GM21515 (cell line): ENCODE measurements at regions not wholly inside any gene's neighbourhood (a gene's known extent, or its start where the extent isn't known, plus 50 kb on each side); places are given as distances from the start of the nearest gene placed in this dataset.
"Not testable (repeated sequence)": the region's sequence is repeated elsewhere in the genome, so short reads cannot be mapped to it uniquely, and the experiment has no call there.

Source experiments
- ATAC-seq: cut with Tn5 transposase; IDR thresholded peaks from one replicate; pipeline ENCODE4 v1.9.1; 2021; ENCODE audit not compliant: unreplicated experiment

- ATAC-seq = no peak
Observed at GRCh38 chr10:57605948-57606485, 661.7 kb downstream of the IPMK start.

- no peak for ATAC-seq
Observed at GRCh38 chr10:57599440-57599839, 668.3 kb downstream of the IPMK start.

- ATAC-seq = no peak
Observed at GRCh38 chr10:57593983-57594573, 673.6 kb downstream of the IPMK start.

GRCh38 chr10:57579926-57580325 lies 687.8 kb downstream of the IPMK start:
- no peak for ATAC-seq

- no peak for ATAC-seq
Observed at GRCh38 chr10:57562211-57562610, 705.5 kb downstream of the IPMK start.

GRCh38 chr10:57551774-57552173 lies 715.9 kb downstream of the IPMK start:
- ATAC-seq = not testable (repeated sequence)

GRCh38 chr10:57535306-57535705 lies 732.4 kb downstream of the IPMK start:
- ATAC-seq = no peak

- no peak for ATAC-seq
Observed at GRCh38 chr10:57513637-57514036, 754.1 kb downstream of the IPMK start.

- no peak for ATAC-seq
Observed at GRCh38 chr10:57507788-57508187, 759.9 kb downstream of the IPMK start.

GRCh38 chr10:57506414-57507094 lies 761.1 kb downstream of the IPMK start:
- ATAC-seq = no peak

GRCh38 chr10:57494486-57494885 lies 773.2 kb downstream of the IPMK start:
- no peak for ATAC-seq

GRCh38 chr10:57482259-57482658 lies 785.4 kb downstream of the IPMK start:
- no peak for ATAC-seq

GRCh38 chr10:57472823-57473619 lies 794.7 kb downstream of the IPMK start:
- ATAC-seq = no peak

- ATAC-seq = no peak
Observed at GRCh38 chr10:57468894-57469432, 798.7 kb downstream of the IPMK start.

GRCh38 chr10:57465155-57465554 lies 802.5 kb downstream of the IPMK start:
- ATAC-seq = no peak

- no peak for ATAC-seq
Observed at GRCh38 chr10:57460540-57460939, 807.2 kb downstream of the IPMK start.

- ATAC-seq = no peak
Observed at GRCh38 chr10:57457972-57458512, 809.7 kb downstream of the IPMK start.

GRCh38 chr10:57430376-57430775 lies 837.3 kb downstream of the IPMK start:
- no peak for ATAC-seq

GRCh38 chr10:57420881-57421280 lies 846.8 kb downstream of the IPMK start:
- ATAC-seq = no peak

- ATAC-seq = no peak
Observed at GRCh38 chr10:57418476-57418875, 849.2 kb downstream of the IPMK start.

- ATAC-seq = no peak
Observed at GRCh38 chr10:57395923-57396322, 871.8 kb downstream of the IPMK start.
